ENCODE measurements at regions not wholly inside any gene's neighbourhood (a gene's known extent, or its start where the extent isn't known, plus 50 kb on each side); places are given as distances from the start of the nearest gene placed in this dataset.

- Histone ChIP-seq H2AFZ (ENCODE audit: low read depth, low read length, poor library complexity, severe bottlenecking) (no peak overlapping the region), H3K27me3 (ENCODE audit: insufficient read depth, low read length) (peaks cover 28% of the 10 kb centered on the region), H3K79me2 (ENCODE audit: insufficient read depth, low read length) (no peaks in the 10 kb centered on the region), H3K9ac (ENCODE audit: low read length) (no peak overlapping the region), H3K4me2 (ENCODE audit: low read length) (no peak overlapping the region), H3K9me2 (ENCODE audit: insufficient read depth) (no peaks in the 10 kb centered on the region), H3K36me3 (ENCODE audit: control insufficient read depth in 1 of 2, insufficient read depth in 2 of 2, low read length in 2 of 2) (no peaks in the 10 kb centered on the region), H3K4me1 (ENCODE audit: control insufficient read depth in 1 of 2, insufficient read depth in 2 of 2, low read length in 2 of 2) (no peaks in the 10 kb centered on the region), H3K9me3 (ENCODE audit: control insufficient read depth in 1 of 2, insufficient read depth in 1 of 2, low read depth in 1 of 2, low read length in 2 of 2) (no peaks in the 10 kb centered on the region), H3K4me3 (replicated peaks in 1 of 2; ENCODE audit: low read depth in 1 of 2, low read length in 2 of 2) (no peak overlapping the region), H3K27ac (ENCODE audit: low read depth, low read length) (no peak overlapping the region), H4K20me1 (ENCODE audit: insufficient read depth) (no peaks in the 10 kb centered on the region)
- ChIA-PET CTCF (interaction anchor here (1.4 to 1.6 kb wide), 2 partner anchors 9 to 21 kb away, joined by 3 to 9 read pairs; no protein-coding TSS in a partner anchor), RAD21 (ENCODE audit: low non-redundant PET in 1 of 2, low total read pairs in 2 of 2, uncharacterized antibody in 2 of 2, unreplicated experiment in 2 of 2) (interaction anchor here in 1 of 2 experiments (0.6 kb wide), 1 partner anchor 10 kb away, joined by 3 read pairs; no protein-coding TSS in a partner anchor), POLR2A (no interaction called here)
- DNase-seq (ENCODE audit: low read depth, low spot score): no peak
- intact Hi-C loops (cut with micrococcal nuclease): no loop called here
- TF ChIP-seq EGR1 (IDR thresholded peaks at IDR 0.05; ENCODE audit: low read depth): no peak
- TF ChIP-seq TCF7L2 (IDR thresholded peaks at IDR 0.05; ENCODE audit: borderline replicate concordance, extremely low read depth, insufficient read depth, insufficient read length): no peak
- TF ChIP-seq ZFX (IDR thresholded peaks at IDR 0.05): no peak
- no peak for TF ChIP-seq CBX3 (IDR thresholded peaks at IDR 0.05; ENCODE audit: low read depth)
- no peak for TF ChIP-seq FOSL1 (IDR thresholded peaks at IDR 0.05; ENCODE audit: low read depth)
- TF ChIP-seq MAX (IDR thresholded peaks at IDR 0.05): no peak
- no peak for TF ChIP-seq ZBTB33 (IDR thresholded peaks at IDR 0.05; ENCODE audit: extremely low read depth, insufficient replicate concordance, low read length)
- no peak for TF ChIP-seq POLR2A (IDR thresholded peaks at IDR 0.05; ENCODE audit: borderline replicate concordance, extremely low read depth, insufficient read depth, insufficient read length)
- TF ChIP-seq YY1 (IDR thresholded peaks at IDR 0.05; ENCODE audit: extremely low read depth, insufficient replicate concordance, low read depth, low read length): no peak
- no peak for TF ChIP-seq EZH2 (IDR thresholded peaks at IDR 0.05)
- no peak for TF ChIP-seq ZNF274 (IDR thresholded peaks at IDR 0.05; ENCODE audit: low read depth, low read length)
- no TSS peak for BruUV-seq (replicated peaks)
- ATAC-seq: no peak
Observed at GRCh38 chr1:90558126-90558525, 159.0 kb downstream of the BARHL2 start.
